ENCODE measurements at regions not wholly inside any gene's neighbourhood (a gene's known extent, or its start where the extent isn't known, plus 50 kb on each side); places are given as distances from the start of the nearest gene placed in this dataset.

DNA sequence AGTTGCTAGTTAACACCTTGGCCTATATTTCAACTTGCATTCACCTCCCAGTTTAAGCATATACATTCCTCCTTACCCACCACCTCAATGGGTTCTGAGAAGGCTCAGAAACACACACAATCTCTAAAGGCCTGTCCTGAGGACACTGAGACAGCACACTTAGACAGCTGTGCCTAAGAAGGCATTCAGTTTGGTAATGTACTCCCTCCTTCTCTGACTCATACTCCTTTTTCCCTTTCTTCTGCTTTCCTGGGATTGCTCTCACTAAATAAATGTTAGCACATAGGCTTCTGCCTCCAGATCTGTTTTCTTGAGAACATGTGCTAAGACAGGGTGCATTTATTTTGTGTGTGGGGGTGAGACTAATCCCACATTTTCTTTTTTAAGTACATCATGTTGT is 456.8 kb upstream of the CDH6 start:
- intact Hi-C loops (cut with DNase I): no loop called here
- no peak for DNase-seq

DNA sequence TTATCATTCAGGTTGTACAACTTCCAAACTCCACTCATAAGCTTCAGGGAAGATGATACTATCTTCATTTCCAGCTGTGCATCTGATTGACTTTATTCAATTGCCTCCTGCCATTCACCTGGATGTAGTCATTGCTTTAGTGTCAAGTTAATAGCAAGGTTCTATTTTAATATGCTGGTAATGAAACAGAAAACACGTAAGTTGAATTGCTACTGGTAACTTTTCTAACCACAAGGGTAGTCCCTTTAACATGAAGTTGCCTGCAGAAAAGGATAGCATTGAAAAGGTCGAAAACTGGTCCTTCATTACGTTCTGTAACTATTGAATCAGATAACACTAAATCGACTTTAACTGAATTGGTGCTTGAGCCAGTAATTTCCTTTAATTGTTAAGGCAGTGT is 459.4 kb upstream of the CDH6 start:
- DNase-seq: no peak
- H3K4me1 ChIP-seq (ENCODE audit: insufficient read depth): no peaks in the 10 kb centered on the region
- TF ChIP-seq, protein P1, sequence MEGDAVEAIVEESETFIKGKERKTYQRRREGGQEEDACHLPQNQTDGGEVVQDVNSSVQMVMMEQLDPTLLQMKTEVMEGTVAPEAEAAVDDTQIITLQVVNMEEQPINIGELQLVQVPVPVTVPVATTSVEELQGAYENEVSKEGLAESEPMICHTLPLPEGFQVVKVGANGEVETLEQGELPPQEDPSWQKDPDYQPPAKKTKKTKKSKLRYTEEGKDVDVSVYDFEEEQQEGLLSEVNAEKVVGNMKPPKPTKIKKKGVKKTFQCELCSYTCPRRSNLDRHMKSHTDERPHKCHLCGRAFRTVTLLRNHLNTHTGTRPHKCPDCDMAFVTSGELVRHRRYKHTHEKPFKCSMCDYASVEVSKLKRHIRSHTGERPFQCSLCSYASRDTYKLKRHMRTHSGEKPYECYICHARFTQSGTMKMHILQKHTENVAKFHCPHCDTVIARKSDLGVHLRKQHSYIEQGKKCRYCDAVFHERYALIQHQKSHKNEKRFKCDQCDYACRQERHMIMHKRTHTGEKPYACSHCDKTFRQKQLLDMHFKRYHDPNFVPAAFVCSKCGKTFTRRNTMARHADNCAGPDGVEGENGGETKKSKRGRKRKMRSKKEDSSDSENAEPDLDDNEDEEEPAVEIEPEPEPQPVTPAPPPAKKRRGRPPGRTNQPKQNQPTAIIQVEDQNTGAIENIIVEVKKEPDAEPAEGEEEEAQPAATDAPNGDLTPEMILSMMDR (IDR thresholded peaks at IDR 0.05): no peak
- TF ChIP-seq POLR2A (IDR thresholded peaks at IDR 0.05) (no peak), EP300 (IDR thresholded peaks at IDR 0.05) (no peak)
- H3K36me3 ChIP-seq: no peaks in the 10 kb centered on the region
- no peaks in the 10 kb centered on the region for H3K27me3 ChIP-seq
- intact Hi-C loops (cut with DNase I): no loop called here
- H3K27ac ChIP-seq: no peak overlapping the region
- H3K4me3 ChIP-seq: no peak overlapping the region
- H3K9me3 ChIP-seq: no peaks in the 10 kb centered on the region
- 78 to 89% (median 83%) methylated on average over 4 of the region's 4 CpGs for WGBS, 3 donors

More for the DNA sequence above, 456.8 kb upstream of the CDH6 start:
- H3K9me3 ChIP-seq: no peaks in the 10 kb centered on the region
- TF ChIP-seq, protein P1 (IDR thresholded peaks at IDR 0.05): no peak
- TF ChIP-seq EP300 (IDR thresholded peaks at IDR 0.05): no peak
- no peak for TF ChIP-seq POLR2A (IDR thresholded peaks at IDR 0.05)
- H3K27ac ChIP-seq: no peak overlapping the region
- no peak overlapping the region for H3K4me3 ChIP-seq
- H3K4me1 ChIP-seq (ENCODE audit: insufficient read depth): no peaks in the 10 kb centered on the region
- H3K27me3 ChIP-seq: no peaks in the 10 kb centered on the region
- no peaks in the 10 kb centered on the region for H3K36me3 ChIP-seq

- Histone ChIP-seq H3K36me3 (no peaks in the 10 kb centered on the region), H3K27ac (no peak overlapping the region), H3K4me3 (no peak overlapping the region), H3K9me3 (no peaks in the 10 kb centered on the region), H3K27me3 (no peaks in the 10 kb centered on the region), H3K4me1 (ENCODE audit: insufficient read depth) (no peaks in the 10 kb centered on the region)
- no peak for TF ChIP-seq EP300 (IDR thresholded peaks at IDR 0.05)
- TF ChIP-seq, protein P1 (IDR thresholded peaks at IDR 0.05): no peak
- TF ChIP-seq POLR2A (IDR thresholded peaks at IDR 0.05): no peak
- intact Hi-C loops (cut with DNase I): no loop called here
- DNase-seq: no peak
- WGBS, 3 donors: 59 to 83% (median 60%) methylated on average over 1 of the region's 1 CpG
Observed at GRCh38 chr5:30725073-30725472, 468.4 kb upstream of the CDH6 start.

DNA sequence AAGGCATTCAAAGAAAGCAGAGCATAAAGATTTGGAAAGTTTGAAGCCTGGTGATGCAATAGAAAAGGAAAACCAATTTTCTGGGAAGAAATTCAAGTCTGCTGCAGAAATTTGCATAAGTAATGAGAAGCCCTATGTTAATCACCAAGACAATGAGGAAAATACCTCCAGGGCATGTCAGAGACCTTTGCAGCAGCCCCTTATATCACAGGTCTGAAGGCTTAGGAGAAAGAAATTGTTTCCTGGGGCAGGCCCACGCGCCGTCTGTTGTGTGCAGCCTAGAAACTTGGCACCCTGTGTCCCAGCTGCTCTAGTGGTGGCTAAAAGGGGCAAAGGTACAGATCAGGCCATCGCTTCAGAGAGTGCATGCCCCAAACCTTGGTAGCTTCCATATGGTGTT is 495.3 kb upstream of the CDH6 start:
- H3K36me3 ChIP-seq: no peaks in the 10 kb centered on the region
- no peaks in the 10 kb centered on the region for H3K4me1 ChIP-seq (ENCODE audit: insufficient read depth)
- DNase-seq: no peak
- no peak for TF ChIP-seq EP300 (IDR thresholded peaks at IDR 0.05)
- TF ChIP-seq, protein P1 (IDR thresholded peaks at IDR 0.05): no peak
- no peak for TF ChIP-seq POLR2A (IDR thresholded peaks at IDR 0.05)
- WGBS, 3 donors: 83 to 86% (median 84%) methylated on average over 4 of the region's 4 CpGs
- H3K27me3 ChIP-seq: no peaks in the 10 kb centered on the region
- H3K4me3 ChIP-seq: no peak overlapping the region
- H3K9me3 ChIP-seq: no peaks in the 10 kb centered on the region
- intact Hi-C loops (cut with DNase I): no loop called here
- no peak overlapping the region for H3K27ac ChIP-seq

DNA sequence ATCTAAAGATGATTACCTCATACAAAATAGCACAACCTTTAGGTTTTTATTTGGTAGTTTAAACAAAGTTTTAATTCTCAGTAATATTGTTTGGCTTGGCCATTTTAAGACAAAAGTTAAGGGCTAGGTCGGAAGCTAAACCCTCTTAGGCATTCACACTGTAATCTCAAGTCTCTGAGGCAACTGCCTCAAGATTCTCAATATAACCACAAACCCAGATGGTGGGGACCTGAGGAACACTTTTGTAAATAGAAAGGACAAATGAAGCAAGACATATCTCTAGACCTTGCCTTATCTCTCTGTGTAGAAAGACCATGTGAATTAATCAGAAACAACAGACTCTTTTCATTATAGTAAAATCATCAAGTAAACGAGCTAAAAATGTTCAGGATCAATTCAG is 500.2 kb upstream of the CDH6 start:
- intact Hi-C loops (cut with DNase I): no loop called here
- no peak overlapping the region for H3K4me3 ChIP-seq
- no peak for DNase-seq
- no peaks in the 10 kb centered on the region for H3K27me3 ChIP-seq
- TF ChIP-seq POLR2A (IDR thresholded peaks at IDR 0.05): no peak
- TF ChIP-seq EP300 (IDR thresholded peaks at IDR 0.05): no peak
- TF ChIP-seq, protein P1 (IDR thresholded peaks at IDR 0.05): no peak
- no peaks in the 10 kb centered on the region for H3K4me1 ChIP-seq (ENCODE audit: insufficient read depth)
- H3K9me3 ChIP-seq: no peaks in the 10 kb centered on the region
- H3K27ac ChIP-seq: no peak overlapping the region
- 43 to 55% (median 44%) methylated on average over 2 of the region's 2 CpGs for WGBS, 3 donors
- no peaks in the 10 kb centered on the region for H3K36me3 ChIP-seq

Data from ovary (tissue), 7 donors.